RPMI8226 (cell line): ENCODE measurements at regions not wholly inside any gene's neighbourhood (a gene's known extent, or its start where the extent isn't known, plus 50 kb on each side); places are given as distances from the start of the nearest gene placed in this dataset.

Experiments
- DNase-seq: peaks from one replicate; pipeline ENCODE4 v3.0.0-alpha.2; 2015

DNA sequence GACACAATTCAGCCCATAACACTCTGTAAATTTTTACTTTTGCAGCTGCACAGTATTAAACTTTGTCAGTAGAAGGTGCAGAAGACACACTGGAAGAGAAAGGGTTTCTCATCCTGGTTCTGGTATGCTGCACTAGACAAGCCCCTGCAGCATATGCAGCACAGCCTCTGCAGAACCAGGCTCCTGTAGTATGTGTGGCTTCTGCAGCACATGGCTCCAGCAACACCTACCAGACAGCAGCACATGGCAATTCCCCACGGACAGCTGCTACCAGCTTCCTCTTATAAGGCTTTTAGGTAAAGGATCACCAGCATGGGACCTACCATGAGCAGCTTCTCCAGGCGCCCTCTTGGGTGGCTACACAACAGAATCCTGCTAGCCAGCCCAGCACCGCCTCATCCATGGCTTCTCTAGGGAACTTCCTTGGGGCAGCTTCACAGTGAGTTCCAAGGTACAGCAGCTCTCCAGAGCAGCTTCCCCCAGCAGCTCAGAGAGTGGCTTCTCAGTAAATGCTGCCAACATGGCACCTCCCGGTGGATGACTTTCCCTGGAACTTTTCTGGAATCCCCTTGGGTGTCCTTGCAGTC, 534.4 kb upstream of the CXADR start:
- DNase-seq: no peak

DNA sequence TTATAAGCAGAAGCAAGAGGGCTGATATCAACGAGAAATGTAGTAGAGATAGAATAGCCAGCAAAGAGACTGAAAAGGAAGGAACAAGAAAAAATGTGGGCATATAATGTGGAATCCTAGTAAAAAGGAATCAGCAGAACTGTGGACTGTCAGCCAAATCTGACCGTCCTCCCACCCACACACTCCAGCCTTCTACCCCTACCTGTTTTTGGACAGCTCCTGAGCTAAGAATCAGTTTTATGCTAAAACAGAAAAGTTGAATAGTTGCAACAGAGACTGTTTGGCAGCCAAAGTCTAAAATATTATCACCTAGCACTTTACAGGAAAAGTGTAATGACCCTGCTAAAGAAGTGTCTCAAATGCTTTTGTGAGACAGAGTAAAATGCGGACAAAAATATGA, 533.3 kb upstream of the CXADR start:
- no peak for DNase-seq

DNA sequence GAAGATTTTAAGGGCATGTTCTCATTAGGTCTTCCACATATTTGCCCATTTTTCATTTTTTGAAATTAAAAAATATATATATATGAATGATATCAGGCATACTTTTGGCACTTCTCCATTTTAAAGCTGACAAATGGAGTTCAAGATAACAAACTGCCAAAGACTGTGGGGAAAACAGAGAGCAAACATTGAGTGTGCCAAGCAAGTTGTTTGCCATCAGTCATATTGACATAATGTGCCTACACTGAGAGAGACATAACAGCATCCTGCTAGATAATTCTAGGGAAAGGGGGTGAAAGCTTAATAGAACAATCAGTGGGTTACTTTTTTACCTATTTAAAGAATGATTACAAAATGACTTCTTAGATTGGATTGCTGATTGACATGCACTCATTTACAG, 529.4 kb upstream of the CXADR start:
- no peak for DNase-seq

DNA sequence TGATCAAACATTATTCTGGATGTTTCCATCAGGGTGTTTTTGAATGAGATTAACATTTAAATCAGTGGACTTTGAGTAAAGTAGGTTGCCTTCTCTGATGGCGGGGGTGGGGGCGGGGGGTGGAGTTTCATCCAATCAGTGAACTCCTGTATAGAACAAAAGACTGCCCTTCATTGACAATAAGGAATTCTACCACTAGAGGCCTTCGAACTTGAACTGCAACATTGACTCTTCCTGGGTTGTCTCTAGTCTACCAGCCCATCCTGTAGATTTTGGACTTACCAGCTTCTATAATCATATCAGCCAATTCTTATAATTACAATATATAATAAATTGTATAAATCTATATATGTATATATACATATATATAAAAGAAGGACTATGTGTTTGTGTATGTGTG, 520.4 kb upstream of the CXADR start:
- no peak for DNase-seq

DNA sequence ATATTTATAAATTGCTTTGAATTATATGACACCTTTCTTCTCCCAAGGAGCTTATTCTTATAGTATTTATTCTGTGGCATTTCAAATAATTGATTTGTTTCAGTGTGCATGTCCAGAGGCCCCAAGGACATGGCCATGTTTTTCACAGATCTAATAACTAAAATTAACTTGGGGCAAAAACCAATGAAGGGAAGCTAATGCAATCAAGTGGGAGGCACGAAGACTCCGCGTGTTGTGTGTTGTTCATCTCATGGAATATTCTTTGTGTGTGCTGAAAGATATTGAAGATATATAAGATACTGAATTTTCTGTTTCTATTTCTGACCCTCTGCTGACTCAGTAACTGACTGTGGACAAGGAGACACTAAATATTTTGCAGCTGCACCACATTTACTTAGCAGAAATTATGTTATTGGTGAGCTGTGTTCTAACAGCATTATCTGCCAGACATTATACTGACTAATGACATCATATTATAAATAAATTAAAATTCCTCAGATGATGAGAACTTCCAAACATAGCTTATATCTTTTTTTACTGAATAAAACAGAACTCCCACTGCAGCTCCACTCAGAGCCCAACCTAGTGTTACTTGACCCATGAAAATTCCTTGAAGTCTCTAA, 519.3 kb upstream of the CXADR start:
- DNase-seq: no peak

DNA sequence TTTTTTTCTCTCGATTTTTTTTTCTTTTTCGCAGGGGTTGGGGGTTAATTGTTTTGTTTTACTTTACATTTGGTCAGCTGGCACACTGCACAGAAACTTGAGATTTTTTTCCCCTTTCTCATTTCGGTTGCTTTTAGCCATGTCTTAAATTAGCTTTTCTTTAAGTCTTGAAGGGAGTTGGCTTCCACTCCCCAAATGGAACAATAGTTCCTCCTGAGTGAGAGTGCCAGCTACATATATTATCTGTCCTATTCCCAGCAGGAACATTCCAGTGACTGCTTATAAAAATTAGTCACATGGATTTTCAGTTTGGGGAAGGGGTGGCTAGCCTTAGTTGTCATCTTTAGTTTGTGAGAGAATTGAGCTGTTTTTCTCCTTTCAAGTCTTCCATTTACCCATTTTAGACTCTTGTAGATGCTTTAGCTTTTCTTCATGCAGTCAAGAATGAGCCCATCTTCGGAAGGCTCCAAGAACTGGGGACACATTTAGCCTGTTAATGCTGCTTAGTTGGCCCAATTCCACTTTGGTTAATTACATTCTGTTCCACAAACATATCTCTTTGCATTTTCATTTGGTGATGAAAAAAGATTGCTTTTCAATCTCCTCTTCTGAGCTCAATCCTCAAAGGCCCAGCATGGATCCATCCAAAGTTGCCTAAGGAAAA, 510.1 kb upstream of the CXADR start:
- DNase-seq: no peak

DNA sequence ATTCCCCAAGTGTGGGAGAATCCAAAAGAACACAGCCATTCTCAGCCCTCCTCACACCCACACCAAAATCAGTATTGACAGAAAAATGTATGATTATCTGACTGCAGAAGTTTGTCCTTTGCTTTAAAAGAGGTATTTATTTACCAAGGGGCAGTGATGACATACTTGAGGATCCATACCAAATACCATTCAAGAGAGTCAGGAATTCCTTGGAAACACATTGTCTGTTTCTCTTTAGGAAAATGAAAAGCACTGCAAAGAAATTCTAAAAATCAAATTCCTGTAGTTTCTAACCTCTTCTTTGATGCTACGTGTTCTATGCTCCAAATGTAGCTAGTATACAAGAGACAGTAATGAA, 509.6 kb upstream of the CXADR start:
- no peak for DNase-seq

DNA sequence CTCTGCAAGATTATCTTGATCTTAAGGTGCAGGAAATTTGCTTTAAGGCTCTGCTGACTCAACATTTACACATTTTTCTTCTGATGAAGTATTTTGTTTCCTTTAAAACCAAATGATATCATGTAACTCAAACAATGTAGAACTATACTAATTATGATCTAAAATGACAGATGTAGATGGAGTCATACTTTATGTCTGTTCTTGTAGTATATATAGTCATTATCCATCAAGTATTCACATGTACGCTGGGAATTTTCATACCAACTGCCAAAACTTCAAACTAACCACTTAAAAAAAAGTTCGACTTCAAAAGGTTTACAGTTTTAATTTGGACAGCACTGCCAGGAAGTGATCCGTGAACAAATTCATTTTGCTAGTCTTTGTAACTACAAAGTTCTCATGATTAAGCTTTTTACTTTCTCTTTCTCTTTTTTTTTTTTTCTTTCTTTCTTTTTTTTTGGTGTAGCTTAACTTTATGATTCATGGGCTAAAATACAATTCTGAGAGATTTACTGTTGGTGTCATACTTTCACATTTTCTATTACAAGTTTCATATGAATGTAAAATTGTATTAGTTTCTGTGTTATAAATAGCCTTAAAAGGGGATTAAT, 509.0 kb upstream of the CXADR start:
- no peak for DNase-seq

DNA sequence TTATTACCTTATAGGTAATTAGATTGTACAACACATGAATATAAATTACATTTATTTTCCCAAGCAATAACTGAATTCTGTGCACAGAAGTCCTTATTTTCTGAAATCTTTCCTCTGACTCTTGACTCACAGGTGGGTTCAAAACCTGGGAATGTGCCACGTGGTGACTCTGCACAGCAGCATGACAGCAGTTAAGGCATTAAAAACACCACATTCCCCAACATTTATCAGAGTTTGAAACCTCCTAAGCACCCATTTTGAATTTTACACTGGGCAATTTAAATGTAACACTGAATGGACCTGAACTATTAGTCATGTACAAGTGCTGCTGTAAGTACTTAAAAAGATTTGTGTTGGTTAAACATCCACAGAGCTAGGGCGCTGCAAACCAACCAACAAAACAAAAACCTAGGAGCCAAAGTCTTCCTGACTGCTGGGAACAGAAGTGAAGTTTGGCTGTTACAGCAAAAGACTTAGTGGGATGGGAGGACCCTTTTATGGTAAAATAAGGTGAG, 480.6 kb upstream of the CXADR start:
- no peak for DNase-seq

DNA sequence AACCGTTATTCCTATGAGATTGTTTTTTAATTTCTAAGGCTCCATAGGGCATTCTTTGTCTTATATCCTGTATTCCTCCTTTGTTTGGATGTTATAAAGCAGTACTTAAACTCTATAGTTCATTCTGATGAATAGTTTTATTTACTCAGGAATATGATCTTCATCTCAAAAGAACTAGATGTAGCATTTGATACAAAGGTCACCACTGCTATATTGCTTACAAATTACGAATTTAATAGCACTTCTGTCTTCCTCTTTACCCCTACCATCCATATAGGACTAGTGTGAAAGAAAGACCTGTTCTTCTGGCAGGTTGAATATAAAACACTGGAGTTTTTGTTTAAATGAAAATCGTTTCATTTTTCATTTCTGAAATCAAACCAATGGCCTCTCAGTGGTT, 468.1 kb upstream of the CXADR start:
- DNase-seq: no peak

DNA sequence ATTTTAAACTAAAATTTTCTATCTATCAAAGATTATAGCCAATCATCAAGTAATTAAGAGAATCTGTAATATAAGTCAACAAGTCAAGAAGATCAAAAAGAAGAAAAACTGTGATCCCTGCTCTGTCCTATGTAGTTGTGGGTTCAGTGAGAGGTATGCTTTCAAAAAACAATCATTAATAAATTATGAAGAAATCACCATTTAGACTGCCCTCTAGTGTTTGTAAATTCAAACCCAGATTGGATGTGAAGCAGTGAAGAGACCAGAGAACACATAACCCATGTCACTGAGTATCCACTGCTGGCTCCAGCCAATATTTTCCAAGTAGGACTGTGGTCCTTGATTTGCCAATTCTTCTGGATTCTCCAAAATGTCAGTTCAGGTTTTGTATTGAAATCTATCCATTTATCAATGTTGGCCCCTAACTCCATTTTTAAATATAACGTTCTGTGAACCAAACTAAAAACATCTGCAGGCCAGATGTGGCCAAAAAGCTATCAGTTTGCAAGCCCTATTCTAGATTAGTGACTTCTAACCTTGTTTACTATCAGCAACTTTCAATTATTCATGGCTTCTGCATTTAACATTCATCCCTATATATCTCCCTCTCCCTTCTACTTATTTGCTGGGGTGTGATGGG, 467.5 kb upstream of the CXADR start:
- peak; percentile 22 for DNase-seq

DNA sequence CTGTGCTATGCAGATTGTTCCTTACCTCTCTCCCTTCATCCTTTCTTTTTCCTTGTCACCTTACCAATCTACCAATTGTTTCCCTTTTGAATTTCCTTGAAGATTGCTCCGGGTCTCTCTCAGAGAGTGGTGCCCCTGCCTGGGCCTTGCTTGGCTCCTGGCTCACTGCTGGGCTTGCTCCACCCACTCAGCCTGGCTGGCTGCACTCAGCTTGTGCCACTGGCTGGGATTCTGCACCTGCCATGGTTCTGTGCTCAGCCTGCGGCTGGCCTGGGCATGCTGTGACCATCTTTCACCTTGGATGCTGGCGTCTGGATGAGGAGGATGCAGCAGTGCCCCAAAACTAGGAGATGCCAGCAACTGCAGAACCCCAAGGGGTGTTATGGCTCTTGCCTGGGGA, 463.9 kb upstream of the CXADR start:
- no peak for DNase-seq

DNA sequence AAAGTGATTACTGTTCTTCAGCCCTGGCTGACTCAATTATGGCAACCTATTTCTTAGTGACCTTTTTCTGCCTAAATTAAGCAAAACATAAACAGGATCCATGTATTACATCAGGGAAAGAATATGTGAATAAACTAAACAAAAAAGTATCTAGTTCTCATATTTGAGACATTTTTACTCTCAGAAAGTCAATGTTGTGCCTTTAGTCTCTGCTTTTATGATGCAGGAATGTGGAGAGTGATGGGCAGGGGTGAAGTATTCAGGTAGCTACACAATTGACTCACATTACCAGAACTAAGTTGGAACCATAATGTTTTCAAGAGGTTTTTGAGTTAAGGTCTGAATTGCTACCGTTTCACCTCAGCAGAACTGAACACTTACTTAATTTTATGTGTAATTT, 462.7 kb upstream of the CXADR start:
- DNase-seq: no peak

DNA sequence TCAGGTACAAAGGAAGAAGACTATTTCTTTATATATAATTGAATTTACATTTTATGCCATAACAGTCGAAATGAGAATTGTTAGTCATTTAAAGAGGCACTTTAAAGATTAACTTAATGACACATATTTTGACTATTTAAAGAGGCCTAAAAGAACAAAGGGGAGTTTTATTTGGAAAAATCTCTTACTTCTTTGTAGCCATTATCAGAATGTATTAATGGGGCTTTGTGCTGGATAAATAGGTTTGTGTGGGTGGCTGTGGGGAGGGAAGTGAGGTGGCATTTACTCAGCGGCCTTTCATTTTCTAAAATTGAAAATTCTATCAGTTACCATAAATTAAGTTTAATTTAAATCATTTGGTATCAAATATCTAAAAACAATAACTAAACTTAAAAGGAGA, 462.2 kb upstream of the CXADR start:
- DNase-seq: no peak

DNA sequence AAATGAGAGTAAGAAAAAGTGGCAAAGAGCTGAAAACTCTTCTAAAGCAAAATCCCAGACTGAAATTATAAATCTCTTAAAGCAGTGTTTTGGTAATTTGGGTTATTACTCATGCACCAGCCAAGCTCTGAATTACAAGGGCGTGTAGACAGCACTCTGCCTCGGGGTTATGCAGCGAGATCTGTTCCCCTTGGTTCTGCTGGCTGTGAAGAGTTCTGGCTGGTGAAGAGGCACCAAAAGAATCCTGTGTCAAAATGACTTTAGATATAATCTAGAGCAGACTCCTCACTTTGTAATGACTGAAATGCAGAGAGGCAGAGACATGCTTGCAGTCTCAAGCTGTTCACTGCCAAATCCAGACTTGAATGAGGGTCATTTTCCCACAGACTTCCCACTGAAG, 461.8 kb upstream of the CXADR start:
- no peak for DNase-seq

DNA sequence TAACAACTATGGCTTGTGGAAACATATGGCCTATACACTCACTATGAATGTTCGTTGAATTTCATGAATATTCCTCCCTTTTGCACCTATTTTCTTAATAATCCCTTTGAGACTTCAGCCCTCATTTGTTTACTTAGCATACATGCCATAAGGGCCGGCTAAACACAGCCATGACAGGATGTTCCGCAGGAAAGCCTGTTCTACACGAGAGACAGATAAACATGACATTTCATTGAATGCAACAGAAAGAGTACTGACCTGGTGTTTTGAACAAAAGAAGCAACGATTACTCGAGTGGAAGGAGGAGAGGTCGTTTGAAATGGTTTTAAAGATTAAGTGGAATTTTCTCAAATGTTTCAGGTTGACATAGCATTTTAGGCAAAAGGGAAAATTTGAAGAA, 459.5 kb upstream of the CXADR start:
- no peak for DNase-seq

DNA sequence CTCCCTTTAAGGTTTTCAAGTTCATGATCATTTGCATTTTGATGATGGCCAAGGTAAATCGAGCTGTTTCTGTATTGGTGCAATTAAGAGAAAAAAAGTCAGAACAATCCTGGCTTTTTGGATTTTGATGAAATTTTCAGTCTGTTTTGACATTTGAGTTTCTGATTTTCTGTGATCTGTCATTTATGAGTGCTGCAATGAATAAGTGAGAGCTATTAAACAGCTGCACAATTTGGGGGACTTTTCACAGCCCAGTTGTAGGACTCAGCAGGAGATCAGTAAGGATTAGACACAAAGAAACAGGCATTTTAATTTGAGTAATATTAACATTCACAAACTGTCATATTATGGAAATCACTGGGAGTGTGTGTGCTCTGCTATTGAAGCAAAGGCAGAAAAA, 452.9 kb upstream of the CXADR start:
- DNase-seq: no peak

DNA sequence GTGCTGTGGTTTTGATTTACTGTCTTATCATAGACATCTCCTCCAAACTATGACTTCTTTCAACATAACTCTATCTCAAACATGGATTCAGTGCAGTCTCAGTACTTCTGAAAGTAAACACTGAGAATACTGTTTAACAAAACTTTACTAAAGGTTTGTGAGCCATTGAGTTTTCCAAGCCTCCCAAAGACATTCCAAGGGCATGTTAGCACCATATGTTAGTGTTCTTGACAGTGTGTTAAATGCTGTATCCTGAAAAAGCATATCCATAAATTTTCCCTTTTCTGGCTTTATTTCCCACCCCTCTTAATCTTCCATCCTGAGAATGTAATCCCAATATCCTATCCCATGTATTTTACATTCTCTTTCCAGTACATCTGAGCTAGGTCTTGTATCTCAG, 446.8 kb upstream of the CXADR start:
- DNase-seq: no peak

DNA sequence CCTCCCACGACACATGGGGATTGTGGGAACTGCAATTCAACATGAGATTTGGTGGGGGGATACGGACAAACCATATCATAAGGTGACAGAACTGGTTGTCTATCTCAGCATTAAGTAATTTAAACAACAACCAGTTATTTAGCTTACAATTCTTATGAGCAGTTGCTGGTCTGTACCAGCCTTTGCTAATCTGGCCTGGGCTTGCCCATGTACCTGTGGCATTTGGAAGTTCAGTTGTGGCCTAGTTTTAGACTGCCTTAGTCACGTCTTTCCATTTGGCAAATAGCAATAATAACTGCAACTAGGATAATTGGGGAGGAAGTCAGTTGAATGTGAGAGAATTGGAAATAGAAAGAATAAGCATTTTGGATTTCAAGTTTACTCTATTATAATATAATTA, 441.8 kb upstream of the CXADR start:
- no peak for DNase-seq

DNA sequence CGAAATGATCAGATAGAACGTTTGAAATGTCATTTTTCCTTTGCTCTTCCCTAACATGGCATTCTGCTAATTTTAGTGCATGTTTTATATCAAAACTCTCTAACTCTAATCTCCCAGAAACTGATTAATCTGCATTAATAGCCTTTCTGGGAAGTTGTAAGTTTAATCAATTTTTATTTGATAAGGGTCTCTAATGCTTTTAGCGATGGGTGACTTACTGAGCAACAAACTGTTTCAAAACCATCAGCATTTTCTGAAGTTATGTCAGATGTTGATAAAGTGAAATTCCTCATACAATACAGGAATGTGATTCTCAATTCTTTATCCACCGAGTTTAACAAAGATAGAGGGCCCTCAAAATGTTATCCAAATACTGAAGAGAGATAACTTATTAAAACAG, 431.6 kb upstream of the CXADR start:
- DNase-seq: no peak

DNA sequence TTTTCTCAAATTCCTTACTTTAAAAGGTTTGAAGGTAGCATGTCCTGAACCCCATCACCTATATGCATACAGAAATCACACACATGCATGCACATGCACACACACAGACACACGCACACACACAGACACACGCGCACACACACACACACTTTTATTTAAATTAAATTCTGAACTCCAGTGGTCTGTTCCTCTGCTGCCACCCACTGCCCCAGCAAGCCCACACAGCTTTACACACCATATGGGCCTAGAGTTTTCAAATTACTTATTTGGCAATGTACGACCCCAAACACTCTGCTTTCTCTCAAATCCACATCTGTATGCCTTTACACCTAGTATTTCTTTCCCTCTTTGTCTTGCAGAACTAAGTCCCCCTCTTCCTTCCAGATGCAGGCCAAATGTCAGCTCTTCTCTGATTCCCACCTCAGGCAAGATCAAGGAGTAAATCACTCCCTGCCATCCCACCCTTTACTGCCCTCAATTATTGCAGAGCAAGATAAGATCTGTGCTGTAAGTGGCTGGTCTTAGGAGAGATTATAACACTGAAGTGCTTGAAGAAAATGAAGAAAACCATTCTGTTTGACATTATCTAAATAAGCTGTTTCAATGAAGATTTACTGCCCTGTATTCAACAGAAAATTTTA, 429.9 kb upstream of the CXADR start:
- DNase-seq: no peak

DNA sequence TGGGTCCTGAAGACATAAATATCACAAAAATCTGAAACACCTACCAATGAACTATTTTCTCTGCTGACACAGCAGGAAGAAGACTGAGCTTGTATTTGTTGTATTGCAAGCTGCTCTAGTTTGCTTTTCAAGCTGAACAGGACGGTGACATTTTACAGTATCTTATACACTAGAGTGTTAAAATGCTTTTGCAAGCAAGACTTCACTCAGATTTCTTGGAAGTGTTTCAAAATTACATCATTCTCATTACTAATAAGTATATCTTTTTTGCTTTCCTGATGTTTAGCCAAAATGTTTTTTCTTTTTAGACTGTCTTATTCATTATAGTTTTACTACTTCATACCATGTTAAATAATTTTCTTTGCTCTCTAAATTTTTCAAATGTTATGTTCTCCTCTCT, 427.1 kb upstream of the CXADR start:
- no peak for DNase-seq

DNA sequence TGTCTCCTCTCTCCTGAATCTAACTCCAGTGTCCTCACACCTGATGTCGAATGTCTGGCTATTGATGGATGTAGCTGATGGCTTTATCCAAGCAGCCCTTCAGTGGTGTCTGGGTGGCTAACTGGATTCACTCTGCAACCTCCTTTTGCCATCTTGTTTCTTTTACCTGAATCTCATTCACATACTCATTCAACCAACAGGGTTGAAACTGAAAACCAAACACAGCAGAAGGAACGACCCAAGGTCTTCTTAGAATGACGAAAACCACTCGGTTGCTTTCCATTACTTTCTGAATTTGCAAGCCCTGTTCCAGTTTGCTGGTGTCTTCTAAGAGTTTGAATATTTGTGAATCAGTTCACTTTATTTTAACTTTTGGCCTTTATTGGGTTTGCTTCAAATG, 424.3 kb upstream of the CXADR start:
- no peak for DNase-seq
